H1 (cell line): ENCODE measurements at regions not wholly inside any gene's neighbourhood (a gene's known extent, or its start where the extent isn't known, plus 50 kb on each side); places are given as distances from the start of the nearest gene placed in this dataset.

Experiments
- CTCF ChIA-PET: fragments of 300-600 bp; sonication (Branson Sonifier 250); formaldehyde crosslinking; loops from one replicate; lab custom pipeline; 2021; ENCODE audit not compliant: partially characterized antibody; lab: Charles Lee
- POLR2A ChIA-PET: fragments of 300-600 bp; sonication (Branson Sonifier 250); formaldehyde crosslinking; loops from one replicate; lab custom pipeline; 2021; ENCODE audit warnings: inconsistent platforms; ENCODE audit not compliant: partially characterized antibody; lab: Charles Lee
- DNase-seq, 2 experiments: peaks; one replicate each; pipeline versions ENCODE4 v3.0.0 to v3.0.0-alpha.2; 2010 to 2022; ENCODE audit warnings: low spot score in 2 of 2, low read depth in 1 of 2, mixed read lengths in 1 of 2
- FAIRE-seq: peaks from 2 replicates; lab custom pipeline; 2011; peaks lifted over from hg19 to GRCh38; lab: Jason Lieb, UNC
- H2AFZ ChIP-seq: 2 replicates; pipeline ENCODE4 v1.8.1; 2012; ENCODE audit warnings: low read length, inconsistent platforms
- H2AK5ac ChIP-seq: 2 replicates; pipeline ENCODE4 v1.6.1; 2013; ENCODE audit warnings: low read depth, low read length
- H2BK120ac ChIP-seq: replicated peaks from 2 replicates; pipeline ENCODE3; 2013; ENCODE audit warnings: low read depth, low read length, inconsistent platforms
- H2BK12ac ChIP-seq: 2 replicates; pipeline ENCODE4 v1.6.1; 2013; ENCODE audit warnings: low read depth, low read length
- H2BK15ac ChIP-seq: 2 replicates; pipeline ENCODE4 v1.6.1; 2013; ENCODE audit warnings: low read length
- H2BK20ac ChIP-seq: 2 replicates; pipeline ENCODE4 v1.6.1; 2013; ENCODE audit warnings: low read length
- H2BK5ac ChIP-seq: 2 replicates; pipeline ENCODE4 v1.6.1; 2013; ENCODE audit warnings: low read depth, low read length
- H3K14ac ChIP-seq: 2 replicates; pipeline ENCODE4 v1.6.1; 2013; ENCODE audit warnings: inconsistent platforms; ENCODE audit not compliant: insufficient read length
- H3K18ac ChIP-seq: 2 replicates; pipeline ENCODE4 v1.6.1; 2013; ENCODE audit warnings: low read length; ENCODE audit errors: extremely low read depth
- H3K23ac ChIP-seq: 2 replicates; pipeline ENCODE4 v1.6.1; 2013; ENCODE audit warnings: inconsistent platforms; ENCODE audit not compliant: insufficient read length
- H3K23me2 ChIP-seq: 2 replicates; pipeline ENCODE4 v1.6.1; 2013; ENCODE audit warnings: low read depth, low read length
- H3K27ac ChIP-seq: 2 replicates; pipeline ENCODE4 v1.6.1; 2011; ENCODE audit warnings: low read depth, low read length, inconsistent platforms
- H3K27me3 ChIP-seq, 4 experiments: replicated peaks in 1 of 4; 1 replicate in 1 of 4; 2 replicates in 3 of 4; pipeline versions ENCODE4 v1.6.1 to v1.8.1; 2011 to 2013; ENCODE audit warnings: low read length in 3 of 4, mild to moderate bottlenecking in 3 of 4, inconsistent platforms in 2 of 4, mixed read lengths in 2 of 4, moderate library complexity in 1 of 4; ENCODE audit not compliant: control insufficient read depth in 3 of 4, insufficient read depth in 3 of 4; ENCODE audit errors: extremely low read depth in 1 of 4
- H3K36me3 ChIP-seq, 4 experiments: 2 replicates each; pipeline versions ENCODE4 v1.6.1 to v1.8.1; 2011 to 2013; ENCODE audit warnings: mild to moderate bottlenecking in 4 of 4, low read length in 3 of 4, moderate library complexity in 2 of 4, control low read depth in 1 of 4, inconsistent platforms in 1 of 4; ENCODE audit not compliant: insufficient read depth in 4 of 4, control insufficient read depth in 2 of 4
- H3K4ac ChIP-seq: replicated peaks from 2 replicates; pipeline ENCODE3; 2013; ENCODE audit warnings: low read length, low read depth, mixed read lengths, inconsistent platforms; ENCODE audit not compliant: insufficient read length
- H3K4me1 ChIP-seq, 4 experiments: replicated peaks in 1 of 4; 1 replicate in 1 of 4; 2 replicates in 3 of 4; pipeline versions ENCODE4 v1.6.1 to v1.8.1; 2011 to 2013; ENCODE audit warnings: low read length in 3 of 4, inconsistent platforms in 2 of 4, mixed read lengths in 1 of 4; ENCODE audit not compliant: insufficient read depth in 4 of 4, control insufficient read depth in 3 of 4
- H3K4me2 ChIP-seq, 2 experiments: 2 replicates each; pipeline versions ENCODE4 v1.6.1 to v1.8.1; 2011 to 2013; ENCODE audit warnings: low read depth in 2 of 2, low read length in 2 of 2, control low read depth in 1 of 2, inconsistent platforms in 1 of 2, mild to moderate bottlenecking in 1 of 2; ENCODE audit not compliant: insufficient read depth in 1 of 2
- H3K4me3 ChIP-seq, 4 experiments: fragments of 200-600, 300-600 bp in 1 of 4; sonication (generic), shearing (Covaris generic), sonication (Bioruptor Twin) in 1 of 4; 2 replicates each; pipeline versions ENCODE4 v1.5.1 to v1.8.1; 2011 to 2016; ENCODE audit warnings: low read length in 4 of 4, low read depth in 3 of 4, control low read depth in 2 of 4, inconsistent platforms in 2 of 4, mild to moderate bottlenecking in 2 of 4, mixed read lengths in 1 of 4, moderate library complexity in 1 of 4; ENCODE audit not compliant: insufficient read depth in 2 of 4; ENCODE audit errors: extremely low read depth in 1 of 4
- H3K56ac ChIP-seq: replicated peaks from 2 replicates; pipeline ENCODE3; 2013; ENCODE audit warnings: low read depth, mild to moderate bottlenecking, mixed read lengths, low read length, inconsistent platforms; ENCODE audit not compliant: insufficient read length
- H3K79me1 ChIP-seq: 2 replicates; pipeline ENCODE4 v1.6.1; 2013; ENCODE audit warnings: low read depth, low read length, control low read depth
- H3K79me2 ChIP-seq, 2 experiments: 2 replicates each; pipeline versions ENCODE4 v1.6.1 to v1.8.1; 2012 to 2013; ENCODE audit warnings: low read length in 2 of 2, mild to moderate bottlenecking in 2 of 2, inconsistent platforms in 1 of 2; ENCODE audit not compliant: insufficient read depth in 2 of 2, control insufficient read depth in 1 of 2
- H3K9ac ChIP-seq, 4 experiments: replicated peaks in 1 of 4; 1 replicate in 1 of 4; 2 replicates in 3 of 4; pipeline versions ENCODE4 v1.6.1 to v1.8.1; 2011 to 2013; ENCODE audit warnings: low read depth in 3 of 4, low read length in 3 of 4, control low read depth in 2 of 4, mild to moderate bottlenecking in 2 of 4, moderate library complexity in 2 of 4, inconsistent platforms in 1 of 4; ENCODE audit errors: extremely low read depth in 1 of 4
- H3K9me3 ChIP-seq, 2 experiments: 2 replicates each; pipeline versions ENCODE4 v1.6.1 to v1.8.1; 2012 to 2013; ENCODE audit warnings: mild to moderate bottlenecking in 2 of 2, moderate library complexity in 2 of 2, control low read depth in 1 of 2, inconsistent platforms in 1 of 2, low read depth in 1 of 2, low read length in 1 of 2, mixed read lengths in 1 of 2; ENCODE audit not compliant: insufficient read depth in 2 of 2
- H4K20me1 ChIP-seq, 2 experiments: replicated peaks in 1 of 2; 2 replicates each; pipeline versions ENCODE3 to v1.8.1; 2011 to 2013; ENCODE audit warnings: inconsistent platforms in 2 of 2, low read length in 2 of 2, mild to moderate bottlenecking in 1 of 2; ENCODE audit not compliant: insufficient read depth in 2 of 2, control insufficient read depth in 1 of 2
- H4K5ac ChIP-seq: 2 replicates; pipeline ENCODE4 v1.6.1; 2013; ENCODE audit warnings: low read length, low read depth, mixed read lengths, inconsistent platforms; ENCODE audit not compliant: insufficient read length
- H4K8ac ChIP-seq: 2 replicates; pipeline ENCODE4 v1.8.0; 2013; ENCODE audit warnings: mild to moderate bottlenecking, moderate library complexity, low read length, inconsistent platforms; ENCODE audit not compliant: insufficient read depth; ENCODE audit errors: extremely low read depth
- H4K91ac ChIP-seq: replicated peaks from 2 replicates; pipeline ENCODE3; 2013; ENCODE audit warnings: low read length, mixed read lengths, inconsistent platforms; ENCODE audit not compliant: insufficient read length
- CHD1 ChIP-seq: IDR thresholded peaks from 2 replicates; pipeline ENCODE4 v1.6.1; 2012; ENCODE audit warnings: low read depth, low read length, improper control_type of control experiment
- GTF2F1 ChIP-seq: IDR thresholded peaks from 2 replicates; pipeline ENCODE4 v1.6.1; 2012; ENCODE audit warnings: low read depth, low read length, improper control_type of control experiment, borderline replicate concordance
- JUND ChIP-seq: IDR thresholded peaks from 2 replicates; pipeline ENCODE4 v1.6.1; 2011; ENCODE audit warnings: mild to moderate bottlenecking, improper control_type of control experiment, low read length
- MAX ChIP-seq: IDR thresholded peaks from 2 replicates; pipeline ENCODE4 v1.6.1; 2012; ENCODE audit warnings: inconsistent platforms
- POLR2A ChIP-seq, 2 experiments: IDR thresholded peaks; 1 replicate in 1 of 2; 2 replicates in 1 of 2; pipeline ENCODE4 v1.6.1; 2011; ENCODE audit warnings: low read depth in 2 of 2, low read length in 2 of 2, mild to moderate bottlenecking in 2 of 2; ENCODE audit errors: control extremely low read depth in 1 of 2
- RNF2 ChIP-seq: fragments of 200-900, 300-1000 bp; sonication (generic); IDR thresholded peaks from 2 replicates; pipeline ENCODE4 v1.7.1; 2016; ENCODE audit warnings: borderline replicate concordance, low read depth, mild to moderate bottlenecking, antibody characterized with exemption, low read length; ENCODE audit not compliant: poor library complexity, severe bottlenecking; ENCODE audit errors: missing control alignments
- SAP30 ChIP-seq: fragments of 300-600 bp; sonication (generic); IDR thresholded peaks from 2 replicates; pipeline ENCODE4 v1.7.1; 2012; ENCODE audit warnings: low read length, moderate library complexity, mild to moderate bottlenecking, inconsistent platforms; ENCODE audit not compliant: insufficient read depth, insufficient replicate concordance
- SIN3A ChIP-seq, 2 experiments: IDR thresholded peaks in 1 of 2; conservative IDR thresholded peaks in 1 of 2; 2 replicates each; pipeline ENCODE4 v1.6.1; 2011 to 2012; ENCODE audit warnings: low read length in 2 of 2, improper control_type of control experiment in 1 of 2, low read depth in 1 of 2, mild to moderate bottlenecking in 1 of 2
- SP4 ChIP-seq: IDR thresholded peaks from 2 replicates; pipeline ENCODE4 v1.6.1; 2012; ENCODE audit warnings: low read length, inconsistent platforms
- YY1 ChIP-seq: IDR thresholded peaks from 2 replicates; pipeline ENCODE4 v1.6.1; 2011; ENCODE audit warnings: low read depth, mild to moderate bottlenecking, low read length
- WGBS, 2 experiments: shearing (Covaris generic) in 1 of 2; methylation state at CpG; one replicate each; pipeline versions ENCODE4 v1.1.6 to v1.1.7; 2013 to 2015; ENCODE audit warnings: low lambda C conversion rate in 2 of 2, mixed read lengths in 2 of 2, inconsistent platforms in 1 of 2, low coverage in 1 of 2, missing lambda C conversion rate in 1 of 2; ENCODE audit not compliant: insufficient replicate concordance in 2 of 2, insufficient coverage in 1 of 2, insufficient read length in 1 of 2; ENCODE audit errors: extremely low coverage in 1 of 2, missing lambda C conversion rate in 1 of 2; 5-methylcytosine and 5-hydroxymethylcytosine counted together

- Histone ChIP-seq H3K79me2 (no peaks in the 10 kb centered on the region; a peak in 1 of 4 replicates), H4K8ac (no peak overlapping the region), H3K4me2 (no peak overlapping the region), H2BK5ac (no peak overlapping the region), H3K27me3 (no peaks in the 10 kb centered on the region), H4K5ac (no peak overlapping the region), H3K14ac (no peak overlapping the region), H3K4me1 (peaks cover 0 to 13% (median 5%) of the 10 kb centered on the region in 4 experiments; a peak in 5 of 7 replicates), H3K4me3 (no peak overlapping the region), H2BK20ac (no peak overlapping the region), H2BK120ac (no peak overlapping the region), H3K4ac (no peak overlapping the region), H4K91ac (no peak overlapping the region), H2AFZ (no peak overlapping the region), H3K9me3 (peaks cover 0 to 9% of the 10 kb centered on the region in 2 experiments; a peak in 1 of 4 replicates), H3K79me1 (no peaks in the 10 kb centered on the region), H3K36me3 (no peaks in the 10 kb centered on the region), H3K23me2 (no peaks in the 10 kb centered on the region), H2AK5ac (no peak overlapping the region), H3K18ac (no peak overlapping the region), H3K56ac (no peak overlapping the region)
- ChIA-PET CTCF (interaction anchor here (1.2 to 7.0 kb wide), 5 partner anchors 12 to 237 kb away, joined by 3 to 65 read pairs (median 8); no protein-coding TSS in a partner anchor), POLR2A (interaction anchor here (0.9 kb wide), 1 partner anchor 14 kb away, joined by 3 read pairs; no protein-coding TSS in a partner anchor)
- DNase-seq (no peak), FAIRE-seq (no peak)
- WGBS, 2 experiments: 100% methylated on average over 1 of the region's 1 CpG; no CpG with 5 or more reads in 1 of the 2 experiments
- no peak for TF ChIP-seq MAX
- no peak for TF ChIP-seq SAP30
- TF ChIP-seq RNF2: no peak
- TF ChIP-seq YY1: no peak
- TF ChIP-seq CHD1: no peak
- no peak for TF ChIP-seq SP4
- TF ChIP-seq SIN3A (conservative IDR thresholded peaks at IDR 0.05 in 1 of 2, IDR thresholded peaks at IDR 0.05 in 1 of 2; ENCODE audit: low read depth in 1 of 2, low read length in 2 of 2): no peak
- no peak for TF ChIP-seq GTF2F1
- TF ChIP-seq JUND: no peak
- TF ChIP-seq POLR2A (IDR thresholded peaks at IDR 0.05; ENCODE audit: control extremely low read depth in 1 of 2, low read depth in 2 of 2, low read length in 2 of 2): no peak
- TF ChIP-seq, all 59 proteins: peak for 0
- H3K27ac ChIP-seq: no peak overlapping the region
- no peak overlapping the region for H3K9ac ChIP-seq
- H4K20me1 ChIP-seq: no peaks in the 10 kb centered on the region
- H2BK15ac ChIP-seq: no peak overlapping the region
- no peak overlapping the region for H2BK12ac ChIP-seq
- no peak overlapping the region for H3K23ac ChIP-seq
Measured at GRCh38 chr10:117463545-117463920, 79.0 kb upstream of the EMX2 start.
